Prostate gland (tissue), 2 donors: ENCODE measurements at regions not wholly inside any gene's neighbourhood (a gene's known extent, or its start where the extent isn't known, plus 50 kb on each side); places are given as distances from the start of the nearest gene placed in this dataset.

Experiments used
- DNase-seq: peaks from one replicate; pipeline ENCODE4 v3.0.0-alpha.2; 2019; ENCODE audit warnings: low spot score
- H3K27ac ChIP-seq, 2 donors: fragments of 200-600 bp; sonication (generic); 2 replicates each; pipeline ENCODE4 v1.5.1; 2017 to 2019
- H3K27me3 ChIP-seq: fragments of 200-600 bp; sonication (generic); replicated peaks from 2 replicates; pipeline ENCODE4 v1.5.1; 2019; ENCODE audit not compliant: insufficient read depth
- H3K36me3 ChIP-seq, 2 donors: fragments of 200-600 bp; sonication (generic); 1 replicate in 1 of 2; 2 replicates in 1 of 2; pipeline versions ENCODE4 v1.5.1 to v1.8.1; 2017 to 2019
- H3K4me1 ChIP-seq: fragments of 200-600 bp; sonication (generic); replicated peaks from 2 replicates; pipeline ENCODE4 v1.5.1; 2019
- H3K4me3 ChIP-seq, 2 donors: fragments of 200-600 bp; sonication (generic); 2 replicates each; pipeline ENCODE4 v1.5.1; 2017 to 2019
- H3K9me3 ChIP-seq: fragments of 200-600 bp; sonication (generic); 2 replicates; pipeline ENCODE4 v1.5.1; 2017
- CTCF ChIP-seq, 4 experiments: fragments of 200-600 bp in 2 of 4; fragments of 450-650 bp in 2 of 4; sonication (generic) in 2 of 4; IDR thresholded peaks; 1 replicate in 3 of 4; 2 replicates in 1 of 4; pipeline ENCODE4 v1.5.1; 2016 to 2019; ENCODE audit warnings: antibody characterized with exemption in 4 of 4, mild to moderate bottlenecking in 2 of 4, moderate library complexity in 2 of 4
- POLR2A ChIP-seq: fragments of 450-650 bp; IDR thresholded peaks from one replicate; pipeline ENCODE4 v1.6.1; 2016; ENCODE audit warnings: antibody characterized with exemption, mild to moderate bottlenecking
- POLR2AphosphoS5 ChIP-seq: sonication (generic); formaldehyde crosslinking; IDR thresholded peaks from one replicate; pipeline ENCODE4 v1.6.1; 2017; ENCODE audit warnings: antibody characterized with exemption
- WGBS: methylation state at CpG from one replicate; pipeline ENCODE4 v1.1.5; 2018; 5-methylcytosine and 5-hydroxymethylcytosine counted together
- intact Hi-C: fragments of 100-400 bp; cut with DNase I; formaldehyde crosslinking; loops from one replicate; pipeline ENCODE4 v1.14.2; 2022

- intact Hi-C loops: no loop called here
- no peak for DNase-seq
- WGBS: 77% methylated on average over 4 of the region's 4 CpGs
- H3K27ac ChIP-seq: no peak overlapping the region
- H3K4me3 ChIP-seq: no peak overlapping the region
- TF ChIP-seq POLR2A (no peak), CTCF (IDR thresholded peaks at IDR 0.05) (no peak), POLR2AphosphoS5 (no peak)
- H3K27me3 ChIP-seq: no peaks in the 10 kb centered on the region
- H3K9me3 ChIP-seq: no peaks in the 10 kb centered on the region
- no peaks in the 10 kb centered on the region for H3K4me1 ChIP-seq
- no peaks in the 10 kb centered on the region for H3K36me3 ChIP-seq
Observed at GRCh38 chr13:103410002-103410401, 343.8 kb upstream of the SLC10A2 start.

- intact Hi-C loops: no loop called here
- TF ChIP-seq POLR2A (no peak), CTCF (IDR thresholded peaks at IDR 0.05) (no peak), POLR2AphosphoS5 (no peak)
- Histone ChIP-seq H3K4me3 (no peak overlapping the region), H3K36me3 (no peaks in the 10 kb centered on the region), H3K27ac (no peak overlapping the region), H3K4me1 (no peaks in the 10 kb centered on the region), H3K9me3 (no peaks in the 10 kb centered on the region), H3K27me3 (no peaks in the 10 kb centered on the region)
- DNase-seq: no peak
- 71% methylated on average over 5 of the region's 5 CpGs for WGBS
Observed at GRCh38 chr13:103406967-103407366, 340.8 kb upstream of the SLC10A2 start.

- Histone ChIP-seq H3K27ac (no peak overlapping the region), H3K9me3 (no peaks in the 10 kb centered on the region), H3K4me3 (no peak overlapping the region), H3K36me3 (no peaks in the 10 kb centered on the region), H3K4me1 (no peaks in the 10 kb centered on the region), H3K27me3 (no peaks in the 10 kb centered on the region)
- intact Hi-C loops: no loop called here
- 71% methylated on average over 2 of the region's 2 CpGs for WGBS
- TF ChIP-seq POLR2AphosphoS5 (no peak), CTCF (IDR thresholded peaks at IDR 0.05) (no peak), POLR2A (no peak)
- no peak for DNase-seq
Observed at GRCh38 chr13:103405297-103405696, 339.1 kb upstream of the SLC10A2 start.

- Histone ChIP-seq H3K36me3 (no peaks in the 10 kb centered on the region), H3K27me3 (no peaks in the 10 kb centered on the region), H3K4me3 (no peak overlapping the region), H3K9me3 (no peaks in the 10 kb centered on the region), H3K27ac (no peak overlapping the region), H3K4me1 (no peaks in the 10 kb centered on the region)
- WGBS: 55% methylated on average over 1 of the region's 1 CpG
- intact Hi-C loops: no loop called here
- no peak for TF ChIP-seq CTCF (IDR thresholded peaks at IDR 0.05)
- no peak for TF ChIP-seq POLR2AphosphoS5
- no peak for TF ChIP-seq POLR2A
- DNase-seq: no peak
Observed at GRCh38 chr13:103403814-103404213, 337.6 kb upstream of the SLC10A2 start.

- WGBS: 77% methylated on average over 4 of the region's 4 CpGs
Observed at GRCh38 chr13:103403148-103403740, 337.0 kb upstream of the SLC10A2 start.

More at GRCh38 chr13:103403148-103403740, 337.0 kb upstream of the SLC10A2 start:
- intact Hi-C loops: no loop called here
- no peaks in the 10 kb centered on the region for H3K27me3 ChIP-seq
- H3K4me3 ChIP-seq: no peak overlapping the region
- H3K27ac ChIP-seq: no peak overlapping the region
- TF ChIP-seq POLR2A (no peak), CTCF (IDR thresholded peaks at IDR 0.05) (no peak), POLR2AphosphoS5 (no peak)
- no peaks in the 10 kb centered on the region for H3K4me1 ChIP-seq
- DNase-seq: no peak
- H3K9me3 ChIP-seq: no peaks in the 10 kb centered on the region
- no peaks in the 10 kb centered on the region for H3K36me3 ChIP-seq
